GM21515 (cell line): ENCODE measurements at regions not wholly inside any gene's neighbourhood (a gene's known extent, or its start where the extent isn't known, plus 50 kb on each side); places are given as distances from the start of the nearest gene placed in this dataset.

ENCODE experiments used
- ATAC-seq: cut with Tn5 transposase; IDR thresholded peaks from one replicate; pipeline ENCODE4 v1.9.1; 2021; ENCODE audit not compliant: unreplicated experiment

DNA sequence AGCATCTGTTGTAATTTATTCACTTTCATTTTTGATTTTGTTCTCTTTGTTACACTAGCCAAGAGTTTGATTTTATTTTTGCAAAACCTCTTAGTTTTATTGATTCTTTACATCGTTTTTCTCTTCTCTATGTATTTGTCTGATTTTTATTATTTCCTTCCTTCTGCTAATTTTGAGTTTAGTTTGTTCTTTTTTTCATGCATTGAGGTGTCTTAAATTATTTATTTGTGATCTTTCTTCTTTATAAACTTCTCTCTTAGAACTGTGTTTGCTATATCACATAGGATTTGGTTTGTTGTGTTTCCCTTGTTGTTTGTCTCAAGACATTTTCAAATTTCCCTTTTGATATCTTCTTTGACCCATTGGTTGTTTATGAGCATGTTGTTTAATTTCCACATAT is 51.7 kb upstream of the NFKBIA start:
- ATAC-seq: no peak

DNA sequence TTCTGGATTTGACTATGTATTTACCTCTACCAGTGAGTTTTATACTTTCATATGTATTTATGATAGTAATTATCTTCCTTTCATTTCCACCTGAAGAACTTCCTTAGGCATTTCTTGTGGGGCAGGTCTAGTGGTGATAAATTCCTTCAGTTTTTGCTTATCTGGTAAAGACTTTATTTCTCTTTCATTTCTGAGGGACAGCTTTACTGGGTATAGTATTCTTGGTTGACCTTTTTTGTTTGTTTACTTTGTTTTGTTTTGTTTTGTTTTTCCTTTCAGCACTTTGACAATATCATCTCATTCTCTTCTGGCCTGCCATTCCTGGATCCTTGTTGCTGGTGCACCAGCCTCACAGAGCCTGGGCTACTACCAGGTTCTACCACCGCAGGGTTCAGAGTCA is 53.9 kb upstream of the NFKBIA start:
- no peak for ATAC-seq

DNA sequence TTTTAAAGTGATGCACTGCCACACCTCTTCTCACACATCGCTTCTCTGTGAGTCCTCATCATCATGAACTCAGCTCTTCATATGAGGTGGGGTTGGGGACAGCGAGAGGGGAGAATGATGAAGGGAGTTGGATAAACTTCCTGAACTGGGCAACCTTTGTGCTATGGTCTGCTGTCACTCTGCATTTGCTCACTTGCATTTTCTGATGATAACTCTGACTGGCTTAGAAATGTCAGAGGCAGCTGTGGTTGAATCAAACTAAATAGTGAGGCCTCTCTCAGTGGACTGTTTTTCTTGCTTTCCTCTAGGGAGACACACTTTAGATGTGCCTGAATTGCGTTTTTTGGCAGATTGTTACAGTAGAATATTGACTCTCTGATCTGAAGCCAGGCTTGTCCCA is 55.2 kb upstream of the NFKBIA start:
- no peak for ATAC-seq

GRCh38 chr14:35470755-35471154 is 63.2 kb upstream of the INSM2 start:
- no peak for ATAC-seq

- ATAC-seq: no peak
These were observed 62.2 kb upstream of the INSM2 start for GRCh38 chr14:35471803-35472202.

GRCh38 chr14:35474323-35474722 is 59.6 kb upstream of the INSM2 start:
- no peak for ATAC-seq

DNA sequence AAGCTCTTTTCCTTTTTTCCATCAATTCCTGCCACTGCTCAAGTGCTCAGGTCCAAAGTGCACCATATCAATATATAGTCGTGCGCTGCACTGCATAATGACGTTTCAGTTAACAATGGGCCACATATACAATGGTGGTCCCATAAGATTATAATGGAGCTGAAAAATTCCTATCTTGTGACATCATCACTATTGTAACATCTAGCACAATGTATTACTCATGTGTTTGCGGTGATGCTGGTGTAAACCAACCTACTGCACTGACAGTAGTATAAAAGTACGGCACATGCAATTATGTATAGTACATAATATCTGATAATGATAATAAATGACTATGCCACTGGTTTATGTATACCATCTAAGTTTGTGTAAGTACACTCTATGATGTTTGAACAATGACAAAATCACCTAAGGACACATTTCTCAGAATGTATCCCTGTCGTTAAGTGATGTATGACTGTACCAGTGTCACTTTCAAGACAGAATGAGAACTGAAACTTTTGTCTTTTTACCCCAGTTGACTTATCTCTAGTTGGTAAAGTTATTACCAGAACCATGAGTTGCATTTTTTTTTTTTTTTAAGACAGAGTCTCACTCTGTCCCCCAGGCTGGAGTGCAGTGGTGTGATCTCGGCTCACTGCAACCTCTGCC is 53.7 kb upstream of the INSM2 start:
- ATAC-seq: peak; percentile 84

DNA sequence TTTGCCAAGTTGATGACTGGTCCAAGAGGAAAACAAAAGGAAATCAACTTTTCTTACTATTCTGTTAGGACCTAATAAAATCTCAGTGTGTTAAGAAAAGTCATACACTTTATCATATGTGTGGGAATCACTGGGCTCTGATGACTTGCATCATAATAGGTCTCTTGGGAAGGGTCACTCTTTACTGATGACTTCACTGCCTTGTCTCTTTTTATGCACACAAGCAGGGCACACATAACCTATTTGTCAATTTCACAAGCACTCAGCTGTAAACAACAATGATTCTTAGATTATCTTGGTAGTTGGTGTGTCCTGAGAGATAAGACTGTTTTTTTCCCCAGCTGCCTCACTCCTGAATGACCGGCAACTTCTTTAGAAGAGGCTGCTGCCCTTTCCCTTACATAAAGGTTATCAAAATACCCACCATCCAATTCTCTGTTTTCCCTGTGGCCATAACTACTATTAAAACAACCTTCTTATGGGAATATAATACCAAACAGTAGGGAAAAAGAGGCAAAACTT is 50.9 kb upstream of the INSM2 start:
- ATAC-seq: no peak
